Activated CD4-positive, alpha-beta memory T cell treated with anti-CD3 and anti-CD28 coated beads, Interleukin-2, amount 10 ng/mL, durations not matched to agents 7 days and 5 days (primary cell): ENCODE measurements at regions not wholly inside any gene's neighbourhood (a gene's known extent, or its start where the extent isn't known, plus 50 kb on each side); places are given as distances from the start of the nearest gene placed in this dataset.
"Not testable (repeated sequence)": the region's sequence is repeated elsewhere in the genome, so short reads cannot be mapped to it uniquely, and the experiment has no call there.

Source experiments
- CTCF ChIA-PET: fragments of 350-600 bp; sonication (Branson Sonifier 250); formaldehyde crosslinking; loops from one replicate; lab custom pipeline; 2021; ENCODE audit warnings: antibody characterized with exemption, inconsistent platforms; lab: Charles Lee
- POLR2A ChIA-PET: fragments of 350-600 bp; sonication (Branson Sonifier 250); formaldehyde crosslinking; loops from one replicate; lab custom pipeline; 2021; ENCODE audit warnings: antibody characterized with exemption; lab: Charles Lee
- DNase-seq: peaks from one replicate; pipeline ENCODE4 v3.0.0-alpha.2; 2020
- H3K27ac Mint-ChIP-seq: one replicate; pipeline ENCODE4 v1.8.0; 2021; ENCODE audit warnings: mild to moderate bottlenecking, mixed read lengths
- H3K27me3 Mint-ChIP-seq: one replicate; pipeline ENCODE4 v1.8.0; 2021; ENCODE audit warnings: mixed read lengths
- H3K36me3 Mint-ChIP-seq: one replicate; pipeline ENCODE4 v1.8.0; 2021; ENCODE audit warnings: low read depth, mixed read lengths
- H3K4me1 Mint-ChIP-seq: one replicate; pipeline ENCODE4 v1.8.0; 2021; ENCODE audit warnings: mixed read lengths
- H3K4me3 Mint-ChIP-seq: one replicate; pipeline ENCODE4 v1.8.0; 2021; ENCODE audit warnings: mild to moderate bottlenecking, mixed read lengths
- H3K9me3 Mint-ChIP-seq: one replicate; pipeline ENCODE4 v1.8.0; 2021; ENCODE audit warnings: mixed read lengths

GRCh38 chr19:28322491-28322890 is 890.5 kb downstream of the UQCRFS1 start:
- H3K27me3 Mint-ChIP-seq = no peaks in the 10 kb centered on the region
- ChIA-PET POLR2A (no interaction called here), CTCF (no interaction called here)
- H3K36me3 Mint-ChIP-seq = no peaks in the 10 kb centered on the region
- no peaks in the 10 kb centered on the region for H3K4me1 Mint-ChIP-seq
- H3K27ac Mint-ChIP-seq = no peak overlapping the region
- no peak overlapping the region for H3K4me3 Mint-ChIP-seq
- DNase-seq = no peak
- no peaks in the 10 kb centered on the region for H3K9me3 Mint-ChIP-seq

GRCh38 chr19:28319918-28320317 is 893.0 kb downstream of the UQCRFS1 start:
- no peaks in the 10 kb centered on the region for H3K4me1 Mint-ChIP-seq
- no peak for DNase-seq
- no peak overlapping the region for H3K27ac Mint-ChIP-seq
- ChIA-PET POLR2A (no interaction called here), CTCF (no interaction called here)
- H3K36me3 Mint-ChIP-seq = no peaks in the 10 kb centered on the region
- no peak overlapping the region for H3K4me3 Mint-ChIP-seq
- H3K27me3 Mint-ChIP-seq = no peaks in the 10 kb centered on the region
- H3K9me3 Mint-ChIP-seq = peaks cover 3% of the 10 kb centered on the region

- no peak overlapping the region for H3K4me3 Mint-ChIP-seq
- no peaks in the 10 kb centered on the region for H3K4me1 Mint-ChIP-seq
- H3K9me3 Mint-ChIP-seq = peaks cover 3% of the 10 kb centered on the region
- H3K36me3 Mint-ChIP-seq = no peaks in the 10 kb centered on the region
- no peak overlapping the region for H3K27ac Mint-ChIP-seq
- no peak for DNase-seq
- ChIA-PET POLR2A (no interaction called here), CTCF (no interaction called here)
- no peaks in the 10 kb centered on the region for H3K27me3 Mint-ChIP-seq
Measured at GRCh38 chr19:28319227-28319626, 893.7 kb downstream of the UQCRFS1 start.

GRCh38 chr19:28318469-28319179 is 894.3 kb downstream of the UQCRFS1 start:
- DNase-seq = no peak
- no peaks in the 10 kb centered on the region for H3K36me3 Mint-ChIP-seq
- no peaks in the 10 kb centered on the region for H3K27me3 Mint-ChIP-seq
- H3K4me3 Mint-ChIP-seq = no peak overlapping the region
- POLR2A ChIA-PET = no interaction called here
- H3K4me1 Mint-ChIP-seq = no peaks in the 10 kb centered on the region
- CTCF ChIA-PET = no interaction called here
- H3K27ac Mint-ChIP-seq = no peak overlapping the region
- H3K9me3 Mint-ChIP-seq = peaks cover 3% of the 10 kb centered on the region

GRCh38 chr19:28316464-28316863 is 896.5 kb downstream of the UQCRFS1 start:
- Mint-ChIP-seq H3K4me1 (no peaks in the 10 kb centered on the region), H3K36me3 (no peaks in the 10 kb centered on the region), H3K9me3 (peaks cover 3% of the 10 kb centered on the region), H3K27ac (no peak overlapping the region), H3K27me3 (no peaks in the 10 kb centered on the region), H3K4me3 (no peak overlapping the region)
- ChIA-PET POLR2A (no interaction called here), CTCF (no interaction called here)
- no peak for DNase-seq

GRCh38 chr19:28314756-28315155 is 898.2 kb downstream of the UQCRFS1 start:
- H3K4me1 Mint-ChIP-seq = no peaks in the 10 kb centered on the region

GRCh38 chr19:28314287-28314686 is 898.7 kb downstream of the UQCRFS1 start:
- H3K27me3 Mint-ChIP-seq = no peaks in the 10 kb centered on the region
- POLR2A ChIA-PET = no interaction called here
- no peak overlapping the region for H3K4me3 Mint-ChIP-seq

More at GRCh38 chr19:28314756-28315155, 898.2 kb downstream of the UQCRFS1 start:
- Mint-ChIP-seq H3K27ac (no peak overlapping the region), H3K27me3 (no peaks in the 10 kb centered on the region), H3K9me3 (peaks cover 4% of the 10 kb centered on the region), H3K36me3 (no peaks in the 10 kb centered on the region), H3K4me3 (no peak overlapping the region)
- ChIA-PET CTCF (no interaction called here), POLR2A (no interaction called here)
- DNase-seq = no peak

GRCh38 chr19:28313633-28314032 is 899.3 kb downstream of the UQCRFS1 start:
- Mint-ChIP-seq H3K36me3 (no peaks in the 10 kb centered on the region), H3K9me3 (peaks cover 6% of the 10 kb centered on the region), H3K27me3 (no peaks in the 10 kb centered on the region), H3K4me1 (no peaks in the 10 kb centered on the region), H3K4me3 (no peak overlapping the region), H3K27ac (no peak overlapping the region)
- no peak for DNase-seq
- POLR2A ChIA-PET = no interaction called here
- CTCF ChIA-PET = no interaction called here

More at GRCh38 chr19:28314287-28314686, 898.7 kb downstream of the UQCRFS1 start:
- no peaks in the 10 kb centered on the region for H3K36me3 Mint-ChIP-seq
- H3K27ac Mint-ChIP-seq = no peak overlapping the region
- no peaks in the 10 kb centered on the region for H3K4me1 Mint-ChIP-seq
- CTCF ChIA-PET = no interaction called here
- H3K9me3 Mint-ChIP-seq = peaks cover 5% of the 10 kb centered on the region
- DNase-seq = no peak

- ChIA-PET CTCF (no interaction called here), POLR2A (no interaction called here)
- no peak for DNase-seq
- Mint-ChIP-seq H3K4me1 (no peaks in the 10 kb centered on the region), H3K36me3 (no peaks in the 10 kb centered on the region), H3K27ac (no peak overlapping the region), H3K27me3 (no peaks in the 10 kb centered on the region), H3K9me3 (peaks cover 14% of the 10 kb centered on the region), H3K4me3 (no peak overlapping the region)
Measured at GRCh38 chr19:28312269-28312668, 900.7 kb downstream of the UQCRFS1 start.

GRCh38 chr19:28310829-28311228 is 902.1 kb downstream of the UQCRFS1 start:
- H3K27me3 Mint-ChIP-seq, DNase-seq, H3K27ac Mint-ChIP-seq, POLR2A ChIA-PET, H3K4me3 Mint-ChIP-seq, CTCF ChIA-PET, H3K36me3 Mint-ChIP-seq, H3K4me1 Mint-ChIP-seq: not testable (repeated sequence)
- peaks cover 12% of the 10 kb centered on the region for H3K9me3 Mint-ChIP-seq

- H3K27me3 Mint-ChIP-seq = no peaks in the 10 kb centered on the region
- POLR2A ChIA-PET = no interaction called here
- H3K9me3 Mint-ChIP-seq = peaks cover 18% of the 10 kb centered on the region
- CTCF ChIA-PET = no interaction called here
- no peak overlapping the region for H3K27ac Mint-ChIP-seq
- no peak for DNase-seq
- no peak overlapping the region for H3K4me3 Mint-ChIP-seq
- H3K36me3 Mint-ChIP-seq = no peaks in the 10 kb centered on the region
- no peaks in the 10 kb centered on the region for H3K4me1 Mint-ChIP-seq
Measured at GRCh38 chr19:28309070-28309469, 903.9 kb downstream of the UQCRFS1 start.

GRCh38 chr19:28307963-28308362 is 905.0 kb downstream of the UQCRFS1 start:
- Mint-ChIP-seq H3K4me1 (no peaks in the 10 kb centered on the region), H3K27ac (no peak overlapping the region), H3K9me3 (peaks cover 25% of the 10 kb centered on the region), H3K27me3 (no peaks in the 10 kb centered on the region), H3K36me3 (no peaks in the 10 kb centered on the region), H3K4me3 (no peak overlapping the region)
- CTCF ChIA-PET = no interaction called here
- DNase-seq = no peak
- POLR2A ChIA-PET = no interaction called here

- CTCF ChIA-PET = no interaction called here
Measured at GRCh38 chr19:28307487-28307886, 905.5 kb downstream of the UQCRFS1 start.

GRCh38 chr19:28305513-28305912 is 907.4 kb downstream of the UQCRFS1 start:
- no peaks in the 10 kb centered on the region for H3K4me1 Mint-ChIP-seq
- DNase-seq = no peak
- ChIA-PET POLR2A (no interaction called here), CTCF (no interaction called here)
- H3K27ac Mint-ChIP-seq = no peak overlapping the region
- no peaks in the 10 kb centered on the region for H3K36me3 Mint-ChIP-seq
- no peak overlapping the region for H3K4me3 Mint-ChIP-seq
- H3K27me3 Mint-ChIP-seq = no peaks in the 10 kb centered on the region
- H3K9me3 Mint-ChIP-seq = peaks cover 25% of the 10 kb centered on the region

More at GRCh38 chr19:28307487-28307886, 905.5 kb downstream of the UQCRFS1 start:
- POLR2A ChIA-PET = no interaction called here
- Mint-ChIP-seq H3K9me3 (peaks cover 25% of the 10 kb centered on the region), H3K36me3 (no peaks in the 10 kb centered on the region), H3K4me1 (no peaks in the 10 kb centered on the region), H3K27ac (no peak overlapping the region), H3K4me3 (no peak overlapping the region), H3K27me3 (no peaks in the 10 kb centered on the region)
- no peak for DNase-seq
